Suprapubic skin (tissue), 4 donors: ENCODE measurements at regions not wholly inside any gene's neighbourhood (a gene's known extent, or its start where the extent isn't known, plus 50 kb on each side); places are given as distances from the start of the nearest gene placed in this dataset.

Source experiments
- DNase-seq, 2 donors: peaks; one replicate each; pipeline ENCODE4 v3.0.0-alpha.2; 2019; ENCODE audit warnings: low spot score in 2 of 2
- H3K27ac ChIP-seq: fragments of 200-600 bp; sonication (generic); one replicate; pipeline ENCODE4 v1.5.1; 2019
- H3K27me3 ChIP-seq: fragments of 200-600 bp; sonication (generic); one replicate; pipeline ENCODE4 v1.5.1; 2019
- H3K36me3 ChIP-seq: fragments of 200-600 bp; sonication (generic); one replicate; pipeline ENCODE4 v1.5.1; 2019
- H3K4me1 ChIP-seq: fragments of 200-600 bp; sonication (generic); one replicate; pipeline ENCODE4 v1.5.1; 2019
- H3K4me3 ChIP-seq: fragments of 200-600 bp; sonication (generic); one replicate; pipeline ENCODE4 v1.5.1; 2019; ENCODE audit warnings: mild to moderate bottlenecking
- H3K9me3 ChIP-seq: fragments of 200-600 bp; sonication (generic); one replicate; pipeline ENCODE4 v1.5.1; 2019
- CTCF ChIP-seq, 2 donors: fragments of 200-600 bp in 1 of 2; fragments of 450-650 bp in 1 of 2; sonication (generic) in 1 of 2; IDR thresholded peaks; one replicate each; pipeline ENCODE4 v1.5.1; 2016 to 2019; ENCODE audit warnings: antibody characterized with exemption in 2 of 2, mild to moderate bottlenecking in 1 of 2, moderate library complexity in 1 of 2
- EP300 ChIP-seq: sonication (generic); formaldehyde crosslinking; IDR thresholded peaks from one replicate; pipeline ENCODE4 v1.6.1; 2017; ENCODE audit warnings: antibody characterized with exemption
- POLR2A ChIP-seq, 2 donors: fragments of 450-650 bp; IDR thresholded peaks; one replicate each; pipeline ENCODE4 v1.6.1; 2017; ENCODE audit warnings: antibody characterized with exemption in 2 of 2, mild to moderate bottlenecking in 2 of 2, moderate library complexity in 2 of 2
- POLR2AphosphoS5 ChIP-seq, 3 donors: sonication (generic); formaldehyde crosslinking; IDR thresholded peaks; one replicate each; pipeline ENCODE4 v1.6.1; 2017; ENCODE audit warnings: antibody characterized with exemption in 3 of 3
- WGBS: methylation state at CpG from one replicate; pipeline ENCODE4 v1.1.5; 2018; 5-methylcytosine and 5-hydroxymethylcytosine counted together

- no peak for TF ChIP-seq CTCF (IDR thresholded peaks at IDR 0.05)
- TF ChIP-seq POLR2AphosphoS5 (IDR thresholded peaks at IDR 0.05): no peak
- no peak for TF ChIP-seq EP300
- no peak for TF ChIP-seq POLR2A (IDR thresholded peaks at IDR 0.05)
- 40% methylated on average over 7 of the region's 7 CpGs for WGBS
- Histone ChIP-seq H3K4me3 (no peak overlapping the region), H3K4me1 (no peaks in the 10 kb centered on the region), H3K36me3 (no peaks in the 10 kb centered on the region), H3K9me3 (no peaks in the 10 kb centered on the region), H3K27me3 (no peaks in the 10 kb centered on the region), H3K27ac (peak overlapping the region; percentile 37)
- no peak for DNase-seq
Measured at GRCh38 chr10:10804998-10805740, 212.5 kb upstream of the CELF2 start.

- no peaks in the 10 kb centered on the region for H3K9me3 ChIP-seq
- H3K36me3 ChIP-seq: no peaks in the 10 kb centered on the region
- H3K4me1 ChIP-seq: no peaks in the 10 kb centered on the region
- no peak for DNase-seq
- no peak overlapping the region for H3K4me3 ChIP-seq
- WGBS: 92% methylated on average over 1 of the region's 1 CpG
- H3K27me3 ChIP-seq: no peaks in the 10 kb centered on the region
- H3K27ac ChIP-seq: no peak overlapping the region
- no peak for TF ChIP-seq POLR2A (IDR thresholded peaks at IDR 0.05)
- no peak for TF ChIP-seq POLR2AphosphoS5 (IDR thresholded peaks at IDR 0.05)
- no peak for TF ChIP-seq CTCF (IDR thresholded peaks at IDR 0.05)
- TF ChIP-seq EP300: no peak
Measured at GRCh38 chr10:10807106-10807505, 210.6 kb upstream of the CELF2 start.

GRCh38 chr10:10811562-10811961 lies 206.1 kb upstream of the CELF2 start:
- Histone ChIP-seq H3K9me3 (no peaks in the 10 kb centered on the region), H3K4me1 (no peaks in the 10 kb centered on the region), H3K4me3 (no peak overlapping the region), H3K27me3 (no peaks in the 10 kb centered on the region), H3K27ac (no peak overlapping the region), H3K36me3 (no peaks in the 10 kb centered on the region)
- 100% methylated on average over 1 of the region's 1 CpG for WGBS
- DNase-seq: no peak
- TF ChIP-seq POLR2A (IDR thresholded peaks at IDR 0.05) (no peak), POLR2AphosphoS5 (IDR thresholded peaks at IDR 0.05) (no peak), CTCF (IDR thresholded peaks at IDR 0.05) (no peak), EP300 (no peak)

- Histone ChIP-seq H3K36me3 (no peaks in the 10 kb centered on the region), H3K27ac (no peak overlapping the region), H3K4me3 (no peak overlapping the region), H3K4me1 (peaks cover 4% of the 10 kb centered on the region), H3K27me3 (no peaks in the 10 kb centered on the region), H3K9me3 (no peaks in the 10 kb centered on the region)
- DNase-seq: no peak
- TF ChIP-seq POLR2AphosphoS5 (IDR thresholded peaks at IDR 0.05) (no peak), CTCF (IDR thresholded peaks at IDR 0.05) (no peak), POLR2A (IDR thresholded peaks at IDR 0.05) (no peak), EP300 (no peak)
- WGBS: 46% methylated on average over 2 of the region's 2 CpGs
Measured at GRCh38 chr10:10813656-10814055, 204.0 kb upstream of the CELF2 start.

- H3K27me3 ChIP-seq: no peaks in the 10 kb centered on the region
- no peaks in the 10 kb centered on the region for H3K9me3 ChIP-seq
- H3K4me3 ChIP-seq: no peak overlapping the region
- H3K36me3 ChIP-seq: no peaks in the 10 kb centered on the region
- no peak for DNase-seq
- no peak overlapping the region for H3K27ac ChIP-seq
- peaks cover 6% of the 10 kb centered on the region for H3K4me1 ChIP-seq
- 76% methylated on average over 2 of the region's 2 CpGs for WGBS
- TF ChIP-seq EP300 (no peak), POLR2A (IDR thresholded peaks at IDR 0.05) (no peak), CTCF (IDR thresholded peaks at IDR 0.05) (no peak), POLR2AphosphoS5 (IDR thresholded peaks at IDR 0.05) (no peak)
Measured at GRCh38 chr10:10814069-10814468, 203.6 kb upstream of the CELF2 start.
